ENCODE measurements at regions not wholly inside any gene's neighbourhood (a gene's known extent, or its start where the extent isn't known, plus 50 kb on each side); places are given as distances from the start of the nearest gene placed in this dataset.

- no peak overlapping the region for H3K4me3 Mint-ChIP-seq
- DNase-seq (ENCODE audit: low spot score in 2 of 2, unreplicated experiment in 2 of 2), result no peak
- no peaks in the 10 kb centered on the region for H3K36me3 Mint-ChIP-seq
- H3K27me3 Mint-ChIP-seq (ENCODE audit: low read depth), result no peaks in the 10 kb centered on the region
- no peak for TF ChIP-seq CTCF (IDR thresholded peaks at IDR 0.05; ENCODE audit: unreplicated experiment)
- H3K4me1 Mint-ChIP-seq, result no peaks in the 10 kb centered on the region
- H3K9me3 Mint-ChIP-seq, result peaks cover 37% of the 10 kb centered on the region
- no peak overlapping the region for H3K27ac Mint-ChIP-seq
These were observed 559.9 kb downstream of the MBD2 start for GRCh38 chr18:53664575-53664974.

- no peaks in the 10 kb centered on the region for H3K4me1 Mint-ChIP-seq
- no peak overlapping the region for H3K4me3 Mint-ChIP-seq
- H3K36me3 Mint-ChIP-seq, result peaks cover 3% of the 10 kb centered on the region
- H3K27ac Mint-ChIP-seq, result no peak overlapping the region
- no peak for DNase-seq (ENCODE audit: low spot score in 2 of 2, unreplicated experiment in 2 of 2)
- TF ChIP-seq CTCF (IDR thresholded peaks at IDR 0.05; ENCODE audit: unreplicated experiment), result no peak
- H3K9me3 Mint-ChIP-seq, result peaks cover 34% of the 10 kb centered on the region
- H3K27me3 Mint-ChIP-seq (ENCODE audit: low read depth), result no peaks in the 10 kb centered on the region
These were observed 564.2 kb downstream of the MBD2 start for GRCh38 chr18:53660306-53660705.

GRCh38 chr18:53657257-53657656, 567.2 kb downstream of the MBD2 start:
- Mint-ChIP-seq H3K36me3 (peaks cover 3% of the 10 kb centered on the region), H3K9me3 (peaks cover 15% of the 10 kb centered on the region)
- TF ChIP-seq CTCF (IDR thresholded peaks at IDR 0.05; ENCODE audit: unreplicated experiment), result no peak

GRCh38 chr18:53649621-53650020, 574.8 kb downstream of the MBD2 start:
- no peaks in the 10 kb centered on the region for H3K9me3 Mint-ChIP-seq
- no peak overlapping the region for H3K4me3 Mint-ChIP-seq
- TF ChIP-seq CTCF (IDR thresholded peaks at IDR 0.05; ENCODE audit: unreplicated experiment), result no peak
- no peak for DNase-seq (ENCODE audit: low spot score in 2 of 2, unreplicated experiment in 2 of 2)
- H3K27ac Mint-ChIP-seq, result no peak overlapping the region
- no peaks in the 10 kb centered on the region for H3K36me3 Mint-ChIP-seq
- H3K27me3 Mint-ChIP-seq (ENCODE audit: low read depth), result no peaks in the 10 kb centered on the region
- H3K4me1 Mint-ChIP-seq, result no peaks in the 10 kb centered on the region

More at GRCh38 chr18:53657257-53657656, 567.2 kb downstream of the MBD2 start:
- H3K27ac Mint-ChIP-seq, result no peak overlapping the region
- H3K4me3 Mint-ChIP-seq, result no peak overlapping the region
- no peaks in the 10 kb centered on the region for H3K27me3 Mint-ChIP-seq (ENCODE audit: low read depth)
- no peak for DNase-seq (ENCODE audit: low spot score in 2 of 2, unreplicated experiment in 2 of 2)
- H3K4me1 Mint-ChIP-seq, result no peaks in the 10 kb centered on the region

- no peak for TF ChIP-seq CTCF (IDR thresholded peaks at IDR 0.05; ENCODE audit: unreplicated experiment)
- Mint-ChIP-seq H3K27me3 (ENCODE audit: low read depth) (no peaks in the 10 kb centered on the region), H3K9me3 (peaks cover 10% of the 10 kb centered on the region), H3K36me3 (no peaks in the 10 kb centered on the region), H3K27ac (no peak overlapping the region), H3K4me1 (no peaks in the 10 kb centered on the region), H3K4me3 (no peak overlapping the region)
- DNase-seq (ENCODE audit: low spot score in 2 of 2, unreplicated experiment in 2 of 2), result no peak
These were observed 579.5 kb downstream of the MBD2 start for GRCh38 chr18:53644799-53645471.

GRCh38 chr18:53639687-53640086, 584.8 kb downstream of the MBD2 start:
- DNase-seq (ENCODE audit: low spot score in 2 of 2, unreplicated experiment in 2 of 2), result no peak
- no peaks in the 10 kb centered on the region for H3K4me1 Mint-ChIP-seq
- no peaks in the 10 kb centered on the region for H3K27me3 Mint-ChIP-seq (ENCODE audit: low read depth)
- TF ChIP-seq CTCF (IDR thresholded peaks at IDR 0.05; ENCODE audit: unreplicated experiment), result no peak
- H3K36me3 Mint-ChIP-seq, result no peaks in the 10 kb centered on the region
- peaks cover 10% of the 10 kb centered on the region for H3K9me3 Mint-ChIP-seq
- no peak overlapping the region for H3K4me3 Mint-ChIP-seq
- H3K27ac Mint-ChIP-seq, result no peak overlapping the region

All from mesothelial cell of epicardium (in vitro differentiated cells).